CD14-positive monocyte (primary cell): ENCODE measurements at regions not wholly inside any gene's neighbourhood (a gene's known extent, or its start where the extent isn't known, plus 50 kb on each side); places are given as distances from the start of the nearest gene placed in this dataset.

ENCODE experiments used
- DNase-seq, 3 donors: peaks; one replicate each; pipeline ENCODE4 v3.0.0-alpha.2; 2011 to 2022
- H2AFZ ChIP-seq: 2 replicates; pipeline ENCODE4 v1.6.0; 2012; ENCODE audit warnings: mild to moderate bottlenecking, low read depth, low read length, inconsistent platforms; ENCODE audit not compliant: insufficient read depth, poor library complexity, severe bottlenecking
- H3K27ac ChIP-seq, 2 donors: 1 replicate in 1 of 2; 2 replicates in 1 of 2; pipeline ENCODE4 v1.5.1; 2012 to 2013; ENCODE audit warnings: low read length in 2 of 2, control low read depth in 1 of 2, inconsistent platforms in 1 of 2, low read depth in 1 of 2, mild to moderate bottlenecking in 1 of 2
- H3K27me3 ChIP-seq, 2 donors: one replicate each; pipeline versions ENCODE4 v1.6.0 to v1.6.1; 2011 to 2013; ENCODE audit warnings: low read length in 2 of 2; ENCODE audit not compliant: control insufficient read depth in 2 of 2, insufficient read depth in 2 of 2
- H3K36me3 ChIP-seq, 2 donors: replicated peaks in 1 of 2; 1 replicate in 1 of 2; 2 replicates in 1 of 2; pipeline versions ENCODE4 v1.5.1 to v1.6.1; 2012 to 2013; ENCODE audit warnings: low read length in 2 of 2, control low read depth in 1 of 2, inconsistent platforms in 1 of 2, mild to moderate bottlenecking in 1 of 2; ENCODE audit not compliant: insufficient read depth in 2 of 2, control insufficient read depth in 1 of 2
- H3K4me1 ChIP-seq, 2 donors: 1 replicate in 1 of 2; 2 replicates in 1 of 2; pipeline versions ENCODE4 v1.5.1 to v1.6.1; 2012 to 2013; ENCODE audit warnings: low read length in 2 of 2, control low read depth in 1 of 2, inconsistent platforms in 1 of 2, mild to moderate bottlenecking in 1 of 2, moderate library complexity in 1 of 2; ENCODE audit not compliant: insufficient read depth in 2 of 2, control insufficient read depth in 1 of 2
- H3K4me2 ChIP-seq: replicated peaks from 2 replicates; pipeline ENCODE3; 2012; ENCODE audit warnings: low read length, moderate library complexity, mild to moderate bottlenecking; ENCODE audit not compliant: poor library complexity, severe bottlenecking; ENCODE audit errors: extremely low read depth
- H3K4me3 ChIP-seq, 3 experiments: fragments of 200-600 bp in 1 of 3; sonication (generic) in 1 of 3; replicated peaks in 1 of 3; 1 replicate in 2 of 3; 2 replicates in 1 of 3; pipeline ENCODE4 v1.5.1; 2011 to 2013; ENCODE audit warnings: low read length in 3 of 3, mild to moderate bottlenecking in 3 of 3, control low read depth in 2 of 3, low read depth in 2 of 3, inconsistent platforms in 1 of 3, moderate library complexity in 1 of 3
- H3K79me2 ChIP-seq: 2 replicates; pipeline ENCODE4 v1.6.0; 2012; ENCODE audit warnings: mild to moderate bottlenecking, control low read depth, inconsistent platforms, low read length, moderate library complexity; ENCODE audit not compliant: insufficient read depth
- H3K9ac ChIP-seq: 2 replicates; pipeline ENCODE4 v1.6.0; 2017; ENCODE audit warnings: low read length, mild to moderate bottlenecking; ENCODE audit not compliant: insufficient read depth, poor library complexity, severe bottlenecking
- H3K9me3 ChIP-seq, 2 donors: replicated peaks in 1 of 2; 1 replicate in 1 of 2; 2 replicates in 1 of 2; pipeline versions ENCODE4 v1.5.1 to v1.6.1; 2012 to 2013; ENCODE audit warnings: low read length in 2 of 2, control low read depth in 1 of 2; ENCODE audit not compliant: control insufficient read depth in 1 of 2, insufficient read depth in 1 of 2
- H4K20me1 ChIP-seq: 2 replicates; pipeline ENCODE4 v1.6.0; 2012; ENCODE audit warnings: mild to moderate bottlenecking, low read length, control low read depth, moderate library complexity; ENCODE audit not compliant: insufficient read depth
- H3K27ac Mint-ChIP-seq, 7 donors: one replicate each; pipeline ENCODE4 v1.8.0; 2020; ENCODE audit warnings: mild to moderate bottlenecking in 7 of 7, mixed read lengths in 7 of 7, moderate library complexity in 6 of 7, inconsistent platforms in 2 of 7
- H3K27me3 Mint-ChIP-seq, 3 donors: one replicate each; pipeline ENCODE4 v1.8.0; 2021 to 2022; ENCODE audit warnings: low read depth in 3 of 3, mild to moderate bottlenecking in 3 of 3, mixed read lengths in 3 of 3, moderate library complexity in 3 of 3, inconsistent platforms in 1 of 3
- H3K36me3 Mint-ChIP-seq, 2 donors: one replicate each; pipeline ENCODE4 v1.8.0; 2020; ENCODE audit warnings: mixed read lengths in 2 of 2, inconsistent platforms in 1 of 2, mild to moderate bottlenecking in 1 of 2
- H3K4me1 Mint-ChIP-seq: one replicate; pipeline ENCODE4 v1.8.0; 2020; ENCODE audit warnings: mild to moderate bottlenecking, mixed read lengths
- H3K4me3 Mint-ChIP-seq, 2 donors: one replicate each; pipeline ENCODE4 v1.8.0; 2020; ENCODE audit warnings: mild to moderate bottlenecking in 2 of 2, mixed read lengths in 2 of 2, moderate library complexity in 1 of 2
- H3K9me3 Mint-ChIP-seq, 7 donors: one replicate each; pipeline ENCODE4 v1.8.0; 2020 to 2022; ENCODE audit warnings: mixed read lengths in 7 of 7, mild to moderate bottlenecking in 6 of 7, moderate library complexity in 6 of 7, inconsistent platforms in 2 of 7
- CTCF ChIP-seq: fragments of 200-600 bp; IDR thresholded peaks from one replicate; pipeline ENCODE4 v1.8.0; 2022; ENCODE audit warnings: antibody characterized with exemption, mild to moderate bottlenecking
- WGBS: methylation state at CpG from one replicate; pipeline ENCODE4 v1.1.5; 2013; ENCODE audit warnings: missing lambda C conversion rate; ENCODE audit not compliant: insufficient coverage; 5-methylcytosine and 5-hydroxymethylcytosine counted together
- intact Hi-C, 2 donors: fragments of 100-400 bp; cut with micrococcal nuclease; formaldehyde crosslinking; loops; one replicate each; pipeline versions ENCODE4 v1.15.0 to v1.15.1; 2023

GRCh38 chr17:79148584-79148983 lies 74.0 kb downstream of the ENGASE start:
- intact Hi-C loops: no loop called here

GRCh38 chr17:79147746-79148506 lies 73.3 kb downstream of the ENGASE start:
- 97% methylated on average over 6 of the region's 19 CpGs for WGBS
- no peak for TF ChIP-seq CTCF
- H3K36me3 Mint-ChIP-seq: no peaks in the 10 kb centered on the region

More at GRCh38 chr17:79148584-79148983, 74.0 kb downstream of the ENGASE start:
- no peak overlapping the region for H3K4me2 ChIP-seq
- no peak for DNase-seq
- no peaks in the 10 kb centered on the region for H3K9me3 ChIP-seq
- no peaks in the 10 kb centered on the region for H3K79me2 ChIP-seq
- H3K36me3 ChIP-seq: no peaks in the 10 kb centered on the region
- H3K4me3 ChIP-seq: no peak overlapping the region
- H3K4me1 ChIP-seq: no peaks in the 10 kb centered on the region
- Mint-ChIP-seq H3K4me1 (no peaks in the 10 kb centered on the region), H3K36me3 (no peaks in the 10 kb centered on the region), H3K27ac (no peak overlapping the region), H3K27me3 (peaks cover 2 to 8% (median 4%) of the 10 kb centered on the region in 3 donors), H3K4me3 (no peak overlapping the region), H3K9me3 (peaks cover 0 to 2% (median 0%) of the 10 kb centered on the region in 7 donors)
- no peaks in the 10 kb centered on the region for H3K27me3 ChIP-seq
- TF ChIP-seq CTCF: no peak
- H3K27ac ChIP-seq: no peak overlapping the region
- no peaks in the 10 kb centered on the region for H4K20me1 ChIP-seq
- H2AFZ ChIP-seq: no peak overlapping the region
- WGBS: 93% methylated on average over 8 of the region's 10 CpGs
- H3K9ac ChIP-seq: no peak overlapping the region

More at GRCh38 chr17:79147746-79148506, 73.3 kb downstream of the ENGASE start:
- DNase-seq: no peak
- no peaks in the 10 kb centered on the region for H3K9me3 ChIP-seq
- no peaks in the 10 kb centered on the region for H3K4me1 ChIP-seq
- Mint-ChIP-seq H3K4me3 (no peak overlapping the region), H3K27ac (no peak overlapping the region), H3K9me3 (peaks cover 0 to 2% (median 0%) of the 10 kb centered on the region in 7 donors), H3K27me3 (peaks cover 2 to 8% (median 4%) of the 10 kb centered on the region in 3 donors), H3K4me1 (no peaks in the 10 kb centered on the region)
- H3K9ac ChIP-seq: no peak overlapping the region
- no peak overlapping the region for H3K4me2 ChIP-seq
- no peaks in the 10 kb centered on the region for H3K27me3 ChIP-seq
- H3K36me3 ChIP-seq: no peaks in the 10 kb centered on the region
- H3K79me2 ChIP-seq: no peaks in the 10 kb centered on the region
- H3K27ac ChIP-seq: no peak overlapping the region
- H2AFZ ChIP-seq: no peak overlapping the region
- H3K4me3 ChIP-seq: no peak overlapping the region
- intact Hi-C loops: no loop called here
- no peaks in the 10 kb centered on the region for H4K20me1 ChIP-seq
